ENCODE measurements at regions not wholly inside any gene's neighbourhood (a gene's known extent, or its start where the extent isn't known, plus 50 kb on each side); places are given as distances from the start of the nearest gene placed in this dataset.

- no peak overlapping the region for H3K4me3 ChIP-seq (ENCODE audit: low read depth, low read length, poor library complexity, severe bottlenecking)
- no peaks in the 10 kb centered on the region for H3K9me3 ChIP-seq (ENCODE audit: low read length)
- H3K4me2 ChIP-seq (ENCODE audit: low read length) = no peak overlapping the region
- TF ChIP-seq EZH2 (IDR thresholded peaks at IDR 0.05; ENCODE audit: borderline replicate concordance, low read length) (no peak), CTCF (IDR thresholded peaks at IDR 0.05; ENCODE audit: low read length) (no peak)
- no peaks in the 10 kb centered on the region for H3K79me2 ChIP-seq (ENCODE audit: insufficient read depth, low read length)
- H2AFZ ChIP-seq (ENCODE audit: low read length) = no peak overlapping the region
- H3K27me3 ChIP-seq (ENCODE audit: insufficient read depth, low read length) = no peaks in the 10 kb centered on the region
- no peaks in the 10 kb centered on the region for H3K9me2 ChIP-seq (ENCODE audit: low read depth, low read length)
- no peaks in the 10 kb centered on the region for H3F3A ChIP-seq (ENCODE audit: insufficient read depth, low read length)
- no peaks in the 10 kb centered on the region for H3K4me1 ChIP-seq (ENCODE audit: insufficient read depth, low read length, severe bottlenecking)
- no peak overlapping the region for H3K27ac ChIP-seq (ENCODE audit: low read depth, low read length, poor library complexity, severe bottlenecking)
- H3K9ac ChIP-seq (ENCODE audit: low read length) = no peak overlapping the region
- H3K36me3 ChIP-seq (ENCODE audit: insufficient read depth, low read length) = no peaks in the 10 kb centered on the region
- H4K20me1 ChIP-seq (ENCODE audit: insufficient read depth, low read length) = no peaks in the 10 kb centered on the region
Measured at GRCh38 chr5:34486849-34487158, 169.3 kb upstream of the RAI14 start.

GRCh38 chr5:34487159-34487879 lies 168.8 kb upstream of the RAI14 start:
- H3F3A ChIP-seq (ENCODE audit: insufficient read depth, low read length) = no peaks in the 10 kb centered on the region
- no peaks in the 10 kb centered on the region for H3K4me1 ChIP-seq (ENCODE audit: insufficient read depth, low read length, severe bottlenecking)
- no peaks in the 10 kb centered on the region for H4K20me1 ChIP-seq (ENCODE audit: insufficient read depth, low read length)
- no peaks in the 10 kb centered on the region for H3K27me3 ChIP-seq (ENCODE audit: insufficient read depth, low read length)
- no peak for TF ChIP-seq CTCF (IDR thresholded peaks at IDR 0.05; ENCODE audit: low read length)
- TF ChIP-seq EZH2 (IDR thresholded peaks at IDR 0.05; ENCODE audit: borderline replicate concordance, low read length) = no peak
- H2AFZ ChIP-seq (ENCODE audit: low read length) = no peak overlapping the region
- no peaks in the 10 kb centered on the region for H3K9me2 ChIP-seq (ENCODE audit: low read depth, low read length)
- H3K36me3 ChIP-seq (ENCODE audit: insufficient read depth, low read length) = no peaks in the 10 kb centered on the region
- no peaks in the 10 kb centered on the region for H3K79me2 ChIP-seq (ENCODE audit: insufficient read depth, low read length)
- H3K4me3 ChIP-seq (ENCODE audit: low read depth, low read length, poor library complexity, severe bottlenecking) = no peak overlapping the region
- H3K4me2 ChIP-seq (ENCODE audit: low read length) = no peak overlapping the region
- H3K9ac ChIP-seq (ENCODE audit: low read length) = no peak overlapping the region
- no peaks in the 10 kb centered on the region for H3K9me3 ChIP-seq (ENCODE audit: low read length)
- no peak overlapping the region for H3K27ac ChIP-seq (ENCODE audit: low read depth, low read length, poor library complexity, severe bottlenecking)

GRCh38 chr5:34487956-34488355 lies 168.2 kb upstream of the RAI14 start:
- Histone ChIP-seq H3K4me2 (ENCODE audit: low read length) (no peak overlapping the region), H3K9me3 (ENCODE audit: low read length) (no peaks in the 10 kb centered on the region), H3K27me3 (ENCODE audit: insufficient read depth, low read length) (no peaks in the 10 kb centered on the region), H3F3A (ENCODE audit: insufficient read depth, low read length) (no peaks in the 10 kb centered on the region), H3K4me1 (ENCODE audit: insufficient read depth, low read length, severe bottlenecking) (no peaks in the 10 kb centered on the region), H3K9ac (ENCODE audit: low read length) (no peak overlapping the region), H3K9me2 (ENCODE audit: low read depth, low read length) (no peaks in the 10 kb centered on the region), H2AFZ (ENCODE audit: low read length) (no peak overlapping the region), H3K36me3 (ENCODE audit: insufficient read depth, low read length) (no peaks in the 10 kb centered on the region), H3K27ac (ENCODE audit: low read depth, low read length, poor library complexity, severe bottlenecking) (no peak overlapping the region), H4K20me1 (ENCODE audit: insufficient read depth, low read length) (no peaks in the 10 kb centered on the region), H3K79me2 (ENCODE audit: insufficient read depth, low read length) (no peaks in the 10 kb centered on the region), H3K4me3 (ENCODE audit: low read depth, low read length, poor library complexity, severe bottlenecking) (no peak overlapping the region)
- no peak for TF ChIP-seq EZH2 (IDR thresholded peaks at IDR 0.05; ENCODE audit: borderline replicate concordance, low read length)
- TF ChIP-seq CTCF (IDR thresholded peaks at IDR 0.05; ENCODE audit: low read length) = no peak

Measured in OCI-LY1 (cell line).